Activated CD4-positive, alpha-beta T cell treated with anti-CD3 and anti-CD28 coated beads, Interleukin-2, amount 10 ng/mL, durations not matched to agents 24 days and 14 days (primary cell): ENCODE measurements at regions not wholly inside any gene's neighbourhood (a gene's known extent, or its start where the extent isn't known, plus 50 kb on each side); places are given as distances from the start of the nearest gene placed in this dataset.
"Not testable (repeated sequence)": the region's sequence is repeated elsewhere in the genome, so short reads cannot be mapped to it uniquely, and the experiment has no call there.

Source experiments
- DNase-seq: peaks from one replicate; pipeline ENCODE4 v3.0.0; 2022
- H3K27ac Mint-ChIP-seq: one replicate; pipeline ENCODE4 v1.8.0; 2022; ENCODE audit warnings: mild to moderate bottlenecking, mixed read lengths
- H3K27me3 Mint-ChIP-seq: one replicate; pipeline ENCODE4 v1.8.0; 2022; ENCODE audit warnings: mixed read lengths
- H3K36me3 Mint-ChIP-seq: one replicate; pipeline ENCODE4 v1.8.0; 2022; ENCODE audit warnings: low read depth, mild to moderate bottlenecking, mixed read lengths
- H3K4me1 Mint-ChIP-seq: one replicate; pipeline ENCODE4 v1.8.0; 2021; ENCODE audit warnings: mixed read lengths
- H3K4me3 Mint-ChIP-seq: one replicate; pipeline ENCODE4 v1.8.0; 2022; ENCODE audit warnings: mild to moderate bottlenecking, moderate library complexity, mixed read lengths
- H3K9me3 Mint-ChIP-seq: one replicate; pipeline ENCODE4 v1.8.0; 2021; ENCODE audit warnings: mixed read lengths
- intact Hi-C: fragments of 100-400 bp; cut with micrococcal nuclease; formaldehyde crosslinking; loops from one replicate; pipeline ENCODE4 v1.15.1; 2023

DNA sequence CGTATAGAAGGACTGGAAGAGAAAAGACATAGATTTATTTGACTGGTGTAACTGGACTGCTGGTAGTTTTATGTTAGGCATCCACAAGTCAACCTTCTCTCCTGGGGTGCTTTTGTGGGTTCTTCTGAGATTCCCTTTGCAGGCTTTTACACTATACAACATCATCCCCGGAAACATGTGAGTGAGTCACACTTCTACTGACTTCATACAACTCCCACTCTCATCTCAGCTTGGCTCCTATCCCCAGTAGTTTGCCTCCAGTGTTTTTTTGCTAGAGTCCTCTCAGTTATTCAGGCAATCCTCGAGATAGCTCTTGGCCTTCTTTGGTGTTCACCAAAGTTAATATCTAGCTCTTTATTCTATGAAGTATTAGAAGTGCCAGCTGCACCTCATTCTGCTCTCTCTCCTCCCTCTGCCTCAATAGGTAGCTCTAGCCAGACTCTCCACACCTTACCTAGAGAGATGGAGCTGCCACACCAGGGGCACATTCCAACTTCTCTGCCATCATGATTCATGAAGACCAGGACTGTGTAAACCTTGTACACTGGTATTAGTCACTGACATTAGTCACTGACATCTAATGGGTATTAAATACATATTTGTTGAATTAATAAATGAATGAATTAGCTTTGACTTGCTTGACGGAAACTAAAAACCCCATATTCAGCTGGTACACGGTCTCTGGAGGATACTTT is 281.9 kb downstream of the PPP1R3A start:
- H3K4me3 Mint-ChIP-seq: no peak overlapping the region
- H3K36me3 Mint-ChIP-seq: no peaks in the 10 kb centered on the region
- H3K9me3 Mint-ChIP-seq: no peaks in the 10 kb centered on the region
- intact Hi-C loops: no loop called here
- H3K4me1 Mint-ChIP-seq: no peaks in the 10 kb centered on the region
- H3K27ac Mint-ChIP-seq: no peak overlapping the region
- no peaks in the 10 kb centered on the region for H3K27me3 Mint-ChIP-seq
- no peak for DNase-seq

DNA sequence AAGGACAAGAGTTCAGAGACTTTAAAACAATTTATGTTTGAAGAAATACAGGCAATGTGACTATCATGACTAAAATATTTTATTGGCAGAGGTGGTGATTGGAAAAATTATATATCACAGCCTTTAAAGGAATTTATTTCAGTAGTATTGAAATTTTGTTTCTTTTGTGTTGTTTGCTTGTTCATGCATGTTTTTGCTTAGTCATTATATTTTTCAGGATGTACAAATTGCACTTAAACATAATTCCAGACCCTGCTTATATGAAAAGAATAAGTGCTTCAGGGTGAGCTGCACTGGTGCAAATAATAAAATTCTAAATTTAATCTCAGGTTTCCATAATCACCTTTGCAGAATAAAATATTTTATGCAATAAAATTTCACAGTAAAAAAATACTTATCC is 283.3 kb downstream of the PPP1R3A start:
- no peak overlapping the region for H3K4me3 Mint-ChIP-seq
- no peaks in the 10 kb centered on the region for H3K36me3 Mint-ChIP-seq
- no peaks in the 10 kb centered on the region for H3K4me1 Mint-ChIP-seq
- DNase-seq: no peak
- no peaks in the 10 kb centered on the region for H3K27me3 Mint-ChIP-seq
- no peaks in the 10 kb centered on the region for H3K9me3 Mint-ChIP-seq
- intact Hi-C loops: no loop called here
- H3K27ac Mint-ChIP-seq: no peak overlapping the region

DNA sequence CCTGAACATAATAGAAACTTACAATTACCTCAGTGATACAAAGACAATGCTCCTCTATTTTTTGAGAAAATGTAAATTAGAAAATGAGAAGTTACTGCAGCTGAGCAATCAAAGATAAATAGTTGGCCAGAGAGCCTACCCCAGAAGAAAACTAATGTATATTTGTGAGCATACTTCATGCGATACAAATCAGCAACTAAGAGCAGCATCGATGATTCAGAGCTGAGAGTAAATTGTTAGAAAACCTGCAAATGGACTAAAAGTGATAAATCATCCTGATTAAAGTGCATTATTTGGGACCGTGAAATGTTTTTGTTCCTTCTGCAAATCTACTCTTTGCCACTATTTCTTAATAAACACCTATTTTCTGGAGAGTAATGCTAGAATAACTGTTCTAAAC is 285.7 kb downstream of the PPP1R3A start:
- Mint-ChIP-seq H3K27me3 (no peaks in the 10 kb centered on the region), H3K4me1 (no peaks in the 10 kb centered on the region), H3K4me3 (no peak overlapping the region), H3K36me3 (no peaks in the 10 kb centered on the region), H3K9me3 (no peaks in the 10 kb centered on the region), H3K27ac (no peak overlapping the region)
- intact Hi-C loops: no loop called here
- no peak for DNase-seq

DNA sequence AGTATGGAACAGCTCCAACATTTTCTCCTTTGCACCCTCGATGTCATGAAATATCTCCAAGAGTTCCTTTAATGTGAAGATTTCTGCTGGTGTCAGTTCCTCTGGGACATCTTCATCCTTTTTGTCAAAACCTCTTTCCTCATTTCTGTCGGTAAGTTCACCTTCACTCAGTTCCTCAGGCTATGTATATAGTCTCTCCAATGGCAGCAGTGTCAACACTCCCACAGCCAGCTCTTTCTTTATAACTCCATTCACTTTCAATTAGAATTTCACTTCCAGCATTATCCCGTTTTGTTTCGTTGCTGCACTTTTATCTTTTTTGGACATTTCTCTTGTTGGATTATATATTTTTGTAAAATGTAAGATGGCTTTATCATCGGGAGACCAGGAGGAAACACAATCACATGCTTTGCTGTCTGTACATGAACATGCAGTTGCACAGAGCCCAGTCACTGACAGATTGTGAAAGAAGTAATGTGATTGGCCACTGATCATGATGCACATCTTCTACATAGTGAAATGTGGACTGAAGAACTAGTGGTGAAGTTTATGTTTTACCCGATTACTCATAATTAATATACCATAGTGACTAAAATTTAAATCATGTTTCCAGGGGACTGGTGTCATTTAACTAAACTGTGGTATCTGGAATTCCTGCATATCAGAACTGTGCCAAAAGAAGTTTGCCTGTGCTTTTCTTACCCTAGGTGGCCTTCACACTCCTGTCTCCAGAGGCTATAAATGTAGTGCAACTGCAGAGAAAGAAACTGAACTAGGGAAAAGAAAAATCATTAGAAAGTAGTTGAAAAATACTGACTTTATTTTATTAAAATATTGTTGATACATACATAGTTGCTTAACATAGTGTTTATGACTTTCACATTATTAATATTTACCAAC is 289.6 kb downstream of the PPP1R3A start:
- intact Hi-C loops: no loop called here
- Mint-ChIP-seq H3K27ac (no peak overlapping the region), H3K36me3 (no peaks in the 10 kb centered on the region), H3K4me1 (no peaks in the 10 kb centered on the region), H3K27me3 (no peaks in the 10 kb centered on the region), H3K9me3 (no peaks in the 10 kb centered on the region), H3K4me3 (no peak overlapping the region)
- DNase-seq: no peak

DNA sequence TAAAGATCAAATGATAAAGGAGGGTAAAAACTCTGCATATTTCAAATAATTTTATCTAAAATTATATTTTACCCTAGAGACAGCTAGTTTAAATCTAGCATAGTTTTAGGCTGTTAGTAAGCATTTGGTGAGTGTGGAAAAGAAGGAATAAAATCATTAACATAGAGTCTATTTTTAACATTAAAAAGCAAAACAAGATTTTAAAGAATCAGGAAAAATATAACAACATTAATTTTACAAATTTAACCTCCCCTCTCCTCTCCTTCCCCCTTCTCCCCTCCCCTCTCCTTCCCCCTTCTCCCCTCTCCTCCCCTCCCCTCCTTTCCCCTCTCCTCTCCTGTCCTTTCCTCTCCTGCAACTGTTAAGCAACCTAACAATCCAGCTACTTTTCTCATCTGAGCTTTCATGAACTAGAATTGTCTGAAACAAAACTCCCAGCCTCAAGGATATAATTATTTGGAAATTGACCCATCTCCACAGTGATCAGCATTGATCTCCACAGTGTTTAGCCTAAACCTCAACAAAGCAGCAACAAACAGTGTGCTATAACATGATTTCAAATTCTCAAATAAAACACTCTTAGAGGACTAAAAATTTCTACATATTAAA is 293.2 kb downstream of the PPP1R3A start:
- Mint-ChIP-seq H3K27ac (no peak overlapping the region), H3K36me3 (no peaks in the 10 kb centered on the region), H3K4me1 (no peaks in the 10 kb centered on the region), H3K27me3 (no peaks in the 10 kb centered on the region), H3K9me3 (no peaks in the 10 kb centered on the region), H3K4me3 (no peak overlapping the region)
- DNase-seq: no peak
- intact Hi-C loops: no loop called here

DNA sequence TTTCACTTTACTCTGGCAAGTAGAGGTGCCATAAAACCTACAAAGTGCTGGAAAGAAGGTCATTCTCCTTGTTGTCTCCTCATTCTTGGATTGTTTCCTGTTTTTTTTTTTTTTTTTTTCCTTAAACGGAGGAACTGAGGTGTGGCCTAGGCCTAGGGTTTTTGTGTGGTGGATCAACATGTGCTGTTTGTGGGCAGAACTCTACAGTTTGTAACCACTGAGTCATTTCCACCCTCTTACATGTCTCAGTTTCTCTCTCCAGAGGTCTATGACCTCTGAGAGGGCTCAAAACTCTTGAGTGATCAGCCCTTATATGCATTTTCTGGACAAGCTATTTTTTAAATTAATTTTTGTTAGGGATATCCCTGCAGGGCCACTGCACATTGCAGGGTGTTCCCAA is 296.0 kb downstream of the PPP1R3A start:
- peaks cover 4% of the 10 kb centered on the region for H3K9me3 Mint-ChIP-seq
- no peaks in the 10 kb centered on the region for H3K36me3 Mint-ChIP-seq
- no peak overlapping the region for H3K27ac Mint-ChIP-seq
- no peak overlapping the region for H3K4me3 Mint-ChIP-seq
- no peak for DNase-seq
- H3K4me1 Mint-ChIP-seq: no peaks in the 10 kb centered on the region
- no peaks in the 10 kb centered on the region for H3K27me3 Mint-ChIP-seq
- intact Hi-C loops: no loop called here

DNA sequence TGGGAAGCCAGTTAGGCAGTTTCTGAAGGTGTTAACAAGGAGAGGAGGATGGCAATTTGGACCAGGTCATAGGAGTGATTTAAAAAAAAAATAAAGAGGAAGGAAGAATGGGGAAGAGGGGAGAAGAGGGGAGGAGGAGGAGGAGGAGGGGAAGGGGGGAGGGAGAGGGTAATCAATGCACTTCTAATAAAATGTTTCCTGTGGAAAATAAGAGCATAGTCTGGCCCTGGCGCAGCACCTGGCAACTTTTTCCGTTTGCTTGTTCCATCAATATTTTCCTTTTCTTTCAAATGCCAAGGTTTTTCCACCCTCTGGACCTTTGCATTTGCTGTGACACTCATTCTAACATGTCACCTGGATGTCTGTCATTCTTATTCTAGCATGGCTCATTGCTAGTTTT is 308.2 kb downstream of the PPP1R3A start:
- no peak overlapping the region for H3K4me3 Mint-ChIP-seq
- no peaks in the 10 kb centered on the region for H3K9me3 Mint-ChIP-seq
- no peak for DNase-seq
- no peaks in the 10 kb centered on the region for H3K27me3 Mint-ChIP-seq
- H3K4me1 Mint-ChIP-seq: no peaks in the 10 kb centered on the region
- H3K27ac Mint-ChIP-seq: no peak overlapping the region
- intact Hi-C loops: no loop called here
- no peaks in the 10 kb centered on the region for H3K36me3 Mint-ChIP-seq

DNA sequence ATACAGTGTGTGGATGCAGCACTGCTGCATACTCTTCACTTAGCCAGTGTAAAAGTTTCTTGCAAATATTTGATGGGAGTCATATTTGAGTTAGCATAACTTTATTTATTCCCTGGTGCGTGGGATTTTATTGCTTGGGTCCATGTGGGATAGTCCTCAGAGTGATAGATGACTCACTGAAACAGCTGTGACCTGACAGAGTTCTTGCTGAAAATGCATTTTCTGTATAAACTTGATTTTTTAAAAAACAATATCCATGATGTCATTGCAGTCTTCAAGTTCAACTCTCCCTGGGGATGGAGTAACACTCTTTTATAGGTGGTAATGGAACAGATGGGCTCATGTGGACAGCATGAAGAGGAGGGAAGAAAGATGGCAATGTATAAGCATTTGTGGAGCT is 310.0 kb downstream of the PPP1R3A start:
- intact Hi-C loops: no loop called here
- Mint-ChIP-seq H3K27me3 (no peaks in the 10 kb centered on the region), H3K4me1 (no peaks in the 10 kb centered on the region), H3K4me3 (no peak overlapping the region), H3K36me3 (no peaks in the 10 kb centered on the region), H3K27ac (no peak overlapping the region), H3K9me3 (no peaks in the 10 kb centered on the region)
- no peak for DNase-seq

DNA sequence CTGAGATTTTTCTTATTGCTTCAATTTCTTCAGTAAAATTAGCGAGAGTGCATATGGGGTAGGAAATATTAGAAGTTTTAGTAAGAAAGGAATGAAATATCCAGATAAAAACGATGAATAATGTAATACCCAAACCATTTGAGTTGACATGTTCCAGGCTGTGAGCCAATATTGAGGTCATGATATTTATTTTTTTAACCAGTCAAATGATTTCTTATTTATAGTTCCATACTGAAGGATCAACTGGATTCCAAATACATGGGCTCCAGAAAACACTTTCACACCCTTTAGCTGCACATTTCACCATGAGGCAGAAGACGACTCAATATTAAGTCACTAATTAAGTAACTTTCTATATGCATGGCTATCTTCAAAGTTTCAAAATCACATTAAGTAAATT is 312.5 kb downstream of the PPP1R3A start:
- intact Hi-C loops: no loop called here
- no peaks in the 10 kb centered on the region for H3K9me3 Mint-ChIP-seq
- no peaks in the 10 kb centered on the region for H3K27me3 Mint-ChIP-seq
- no peak overlapping the region for H3K4me3 Mint-ChIP-seq
- no peaks in the 10 kb centered on the region for H3K4me1 Mint-ChIP-seq
- H3K36me3 Mint-ChIP-seq: no peaks in the 10 kb centered on the region
- no peak overlapping the region for H3K27ac Mint-ChIP-seq
- DNase-seq: no peak

DNA sequence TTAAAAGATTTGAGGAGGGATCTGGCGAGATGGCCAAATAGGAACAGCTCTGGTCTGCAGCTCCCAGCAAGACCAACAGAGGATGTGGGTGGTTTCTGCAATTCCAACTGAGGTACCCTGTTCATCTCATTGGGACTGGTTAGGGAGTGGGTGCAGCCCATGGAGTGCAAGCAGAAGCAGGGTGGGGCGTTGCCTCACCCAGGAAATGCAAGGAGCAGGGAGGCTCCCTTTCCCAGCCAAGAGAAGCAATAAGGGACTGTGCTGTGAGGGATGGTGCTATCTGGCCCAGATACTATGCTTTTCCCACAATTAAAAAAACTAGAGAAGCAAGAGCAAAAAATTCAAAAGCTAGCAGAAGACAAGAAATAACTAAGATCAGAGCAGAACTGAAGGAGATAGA is 318.4 kb downstream of the PPP1R3A start:
- intact Hi-C loops, H3K9me3 Mint-ChIP-seq, H3K27ac Mint-ChIP-seq, H3K27me3 Mint-ChIP-seq, DNase-seq, H3K4me3 Mint-ChIP-seq, H3K36me3 Mint-ChIP-seq, H3K4me1 Mint-ChIP-seq: not testable (repeated sequence)

DNA sequence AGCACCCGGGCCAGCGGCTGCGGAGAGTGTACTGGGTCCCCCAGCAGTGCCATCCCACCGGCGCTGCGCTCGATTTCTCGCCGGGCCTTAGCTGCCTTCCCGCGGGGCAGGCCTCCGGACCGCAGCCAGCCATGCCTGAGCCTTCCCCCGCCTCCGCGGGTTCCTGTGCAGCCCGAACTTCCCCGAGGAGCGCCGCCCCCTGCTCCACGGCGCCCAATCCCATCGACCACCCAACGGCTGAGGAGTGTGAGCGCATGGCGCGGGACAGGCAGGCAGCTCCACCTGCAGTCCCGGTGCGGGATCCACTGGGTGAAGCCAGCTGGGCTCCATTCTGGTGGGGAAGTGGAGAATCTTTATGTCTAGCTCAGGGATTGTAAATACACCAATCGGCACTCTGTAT is 325.4 kb downstream of the PPP1R3A start:
- H3K36me3 Mint-ChIP-seq, DNase-seq, H3K4me1 Mint-ChIP-seq, H3K9me3 Mint-ChIP-seq, intact Hi-C loops, H3K4me3 Mint-ChIP-seq, H3K27ac Mint-ChIP-seq, H3K27me3 Mint-ChIP-seq: not testable (repeated sequence)

DNA sequence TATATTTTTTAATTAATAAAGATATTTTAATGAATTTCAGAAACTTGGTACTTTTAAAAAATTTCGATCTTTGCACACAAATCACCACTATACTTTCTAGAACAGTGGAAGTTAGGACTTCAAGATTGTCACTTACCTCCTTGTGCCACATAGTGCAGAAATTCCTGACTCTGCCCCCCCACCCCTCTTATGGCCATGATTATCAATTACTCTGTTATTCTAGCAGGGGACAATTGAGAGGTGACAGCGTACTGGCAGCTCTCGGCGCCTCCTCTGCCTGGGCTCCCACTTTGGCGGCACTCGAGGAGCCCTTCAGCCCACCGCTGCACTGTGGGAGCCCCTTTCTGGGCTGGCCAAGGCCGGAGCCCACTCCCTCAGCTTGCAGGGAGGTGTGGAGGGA is 325.9 kb downstream of the PPP1R3A start:
- H3K4me3 Mint-ChIP-seq, H3K4me1 Mint-ChIP-seq, H3K36me3 Mint-ChIP-seq, DNase-seq, H3K9me3 Mint-ChIP-seq, H3K27ac Mint-ChIP-seq, intact Hi-C loops, H3K27me3 Mint-ChIP-seq: not testable (repeated sequence)

DNA sequence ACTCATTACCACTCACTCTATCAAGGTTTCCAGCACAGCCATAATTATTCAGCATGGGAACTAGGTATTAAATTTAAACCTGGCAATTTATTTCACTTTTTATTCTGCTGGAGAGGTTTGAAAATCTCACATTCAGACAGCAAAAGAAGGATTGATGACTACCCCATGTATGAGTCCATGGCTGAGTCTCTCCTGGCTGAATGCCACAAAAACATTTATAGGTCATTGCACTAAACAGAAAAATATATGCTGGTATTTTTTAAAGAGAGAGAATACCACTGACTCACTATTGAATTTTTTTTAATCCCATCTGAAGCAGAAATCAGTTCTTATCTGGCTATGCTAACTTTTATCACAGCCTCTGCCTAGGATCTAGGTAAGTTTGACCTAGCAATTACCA is 336.3 kb downstream of the PPP1R3A start:
- no peaks in the 10 kb centered on the region for H3K36me3 Mint-ChIP-seq
- intact Hi-C loops: no loop called here
- DNase-seq: no peak
- no peak overlapping the region for H3K4me3 Mint-ChIP-seq
- no peak overlapping the region for H3K27ac Mint-ChIP-seq
- H3K9me3 Mint-ChIP-seq: no peaks in the 10 kb centered on the region
- H3K4me1 Mint-ChIP-seq: no peaks in the 10 kb centered on the region
- no peaks in the 10 kb centered on the region for H3K27me3 Mint-ChIP-seq

DNA sequence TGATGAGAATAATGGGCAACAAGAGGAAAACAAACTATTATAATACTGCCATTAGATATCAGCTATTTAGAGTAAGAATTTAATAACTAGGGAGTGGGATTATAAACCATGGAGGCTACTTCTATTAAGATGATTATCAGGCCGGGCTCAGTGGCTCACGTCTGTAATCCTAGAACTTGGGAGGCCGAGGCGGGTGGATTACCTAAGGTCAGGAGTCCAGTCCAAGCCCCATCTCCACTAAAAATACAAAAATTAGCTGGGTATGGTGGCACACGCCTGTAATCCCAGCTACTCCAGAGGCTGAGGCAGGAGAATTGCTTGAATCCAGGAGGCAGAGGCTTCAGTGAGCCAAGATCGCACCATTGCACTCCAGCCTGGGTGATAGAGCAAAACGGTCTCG is 355.6 kb downstream of the PPP1R3A start:
- intact Hi-C loops, H3K9me3 Mint-ChIP-seq, H3K4me1 Mint-ChIP-seq: not testable (repeated sequence)

More for the DNA sequence above, 355.6 kb downstream of the PPP1R3A start:
- not testable (repeated sequence) for H3K36me3 Mint-ChIP-seq, DNase-seq, H3K27me3 Mint-ChIP-seq, H3K27ac Mint-ChIP-seq, H3K4me3 Mint-ChIP-seq
